ENCODE measurements at regions not wholly inside any gene's neighbourhood (a gene's known extent, or its start where the extent isn't known, plus 50 kb on each side); places are given as distances from the start of the nearest gene placed in this dataset.

- TF ChIP-seq, protein P1, sequence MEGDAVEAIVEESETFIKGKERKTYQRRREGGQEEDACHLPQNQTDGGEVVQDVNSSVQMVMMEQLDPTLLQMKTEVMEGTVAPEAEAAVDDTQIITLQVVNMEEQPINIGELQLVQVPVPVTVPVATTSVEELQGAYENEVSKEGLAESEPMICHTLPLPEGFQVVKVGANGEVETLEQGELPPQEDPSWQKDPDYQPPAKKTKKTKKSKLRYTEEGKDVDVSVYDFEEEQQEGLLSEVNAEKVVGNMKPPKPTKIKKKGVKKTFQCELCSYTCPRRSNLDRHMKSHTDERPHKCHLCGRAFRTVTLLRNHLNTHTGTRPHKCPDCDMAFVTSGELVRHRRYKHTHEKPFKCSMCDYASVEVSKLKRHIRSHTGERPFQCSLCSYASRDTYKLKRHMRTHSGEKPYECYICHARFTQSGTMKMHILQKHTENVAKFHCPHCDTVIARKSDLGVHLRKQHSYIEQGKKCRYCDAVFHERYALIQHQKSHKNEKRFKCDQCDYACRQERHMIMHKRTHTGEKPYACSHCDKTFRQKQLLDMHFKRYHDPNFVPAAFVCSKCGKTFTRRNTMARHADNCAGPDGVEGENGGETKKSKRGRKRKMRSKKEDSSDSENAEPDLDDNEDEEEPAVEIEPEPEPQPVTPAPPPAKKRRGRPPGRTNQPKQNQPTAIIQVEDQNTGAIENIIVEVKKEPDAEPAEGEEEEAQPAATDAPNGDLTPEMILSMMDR (IDR thresholded peaks at IDR 0.05; ENCODE audit: low read length) = no peak
- TF ChIP-seq EZH2 (optimal IDR thresholded peaks at IDR 0.05; ENCODE audit: low read depth, low read length) (no peak), EZH2phosphoT487 (IDR thresholded peaks at IDR 0.05; ENCODE audit: low read length) (no peak)
Measured at GRCh38 chr2:57877811-57878170, 168.8 kb upstream of the VRK2 start.
